HG02678 (cell line): ENCODE measurements at regions not wholly inside any gene's neighbourhood (a gene's known extent, or its start where the extent isn't known, plus 50 kb on each side); places are given as distances from the start of the nearest gene placed in this dataset.

Experiments used
- ATAC-seq: cut with Tn5 transposase; IDR thresholded peaks from one replicate; pipeline ENCODE4 v1.9.1; 2021; ENCODE audit warnings: mild to moderate bottlenecking, moderate library complexity; ENCODE audit not compliant: unreplicated experiment

GRCh38 chr2:146037334-146037870, 1517.5 kb upstream of the ZEB2 start:
- no peak for ATAC-seq

GRCh38 chr2:146031158-146031557, 1511.2 kb upstream of the ZEB2 start:
- ATAC-seq, result no peak

GRCh38 chr2:146027156-146027555, 1507.2 kb upstream of the ZEB2 start:
- ATAC-seq, result no peak

- no peak for ATAC-seq
These were observed 1505.6 kb upstream of the ZEB2 start for GRCh38 chr2:146025519-146025918.

- ATAC-seq, result no peak
These were observed 1504.4 kb upstream of the ZEB2 start for GRCh38 chr2:146024212-146024743.

GRCh38 chr2:146004462-146004861, 1484.5 kb upstream of the ZEB2 start:
- no peak for ATAC-seq

GRCh38 chr2:146003337-146003736, 1483.4 kb upstream of the ZEB2 start:
- no peak for ATAC-seq

GRCh38 chr2:145994910-145995309, 1475.0 kb upstream of the ZEB2 start:
- ATAC-seq, result no peak

GRCh38 chr2:145992572-145992971, 1472.7 kb upstream of the ZEB2 start:
- ATAC-seq, result no peak

- ATAC-seq, result no peak
These were observed 1467.9 kb upstream of the ZEB2 start for GRCh38 chr2:145987793-145988192.

GRCh38 chr2:145985517-145985916, 1465.6 kb upstream of the ZEB2 start:
- ATAC-seq, result no peak

- ATAC-seq, result no peak
These were observed 1464.7 kb upstream of the ZEB2 start for GRCh38 chr2:145984580-145984979.

- ATAC-seq, result no peak
These were observed 1460.4 kb upstream of the ZEB2 start for GRCh38 chr2:145980318-145980717.

GRCh38 chr2:145975406-145975805, 1455.5 kb upstream of the ZEB2 start:
- ATAC-seq, result no peak

- no peak for ATAC-seq
These were observed 1441.9 kb upstream of the ZEB2 start for GRCh38 chr2:145961846-145962245.

GRCh38 chr2:145960479-145961163, 1440.7 kb upstream of the ZEB2 start:
- no peak for ATAC-seq

GRCh38 chr2:145958611-145959010, 1438.7 kb upstream of the ZEB2 start:
- no peak for ATAC-seq

GRCh38 chr2:145957929-145958328, 1438.0 kb upstream of the ZEB2 start:
- no peak for ATAC-seq

- no peak for ATAC-seq
These were observed 1420.0 kb upstream of the ZEB2 start for GRCh38 chr2:145939949-145940348.

GRCh38 chr2:145935016-145935415, 1415.1 kb upstream of the ZEB2 start:
- ATAC-seq, result no peak

- ATAC-seq, result no peak
These were observed 1412.0 kb upstream of the ZEB2 start for GRCh38 chr2:145931781-145932395.

- no peak for ATAC-seq
These were observed 1410.4 kb upstream of the ZEB2 start for GRCh38 chr2:145930318-145930717.
